ENCODE measurements at regions not wholly inside any gene's neighbourhood (a gene's known extent, or its start where the extent isn't known, plus 50 kb on each side); places are given as distances from the start of the nearest gene placed in this dataset.

- TF ChIP-seq POLR2AphosphoS5 (IDR thresholded peaks at IDR 0.05; ENCODE audit: low read length) (no peak), POLR2A (IDR thresholded peaks at IDR 0.05; ENCODE audit: low read depth, low read length) (no peak), MEF2A (IDR thresholded peaks at IDR 0.05; ENCODE audit: insufficient read depth, low read depth, low read length) (no peak), ZNF274 (IDR thresholded peaks at IDR 0.05; ENCODE audit: insufficient read depth, insufficient read length) (no peak), CTCF (IDR thresholded peaks at IDR 0.05 in 2 of 3, conservative IDR thresholded peaks at IDR 0.05 in 1 of 3; ENCODE audit: control insufficient read depth in 2 of 3, extremely low read depth in 1 of 3, insufficient read depth in 1 of 3, low read depth in 3 of 3, low read length in 3 of 3) (no peak), TAF1 (IDR thresholded peaks at IDR 0.05; ENCODE audit: borderline replicate concordance, low read depth, low read length) (no peak), CHD2 (IDR thresholded peaks at IDR 0.05; ENCODE audit: borderline replicate concordance, low read depth, low read length) (no peak), REST (IDR thresholded peaks at IDR 0.05; ENCODE audit: low read depth, low read length) (no peak), ETV6 (conservative IDR thresholded peaks at IDR 0.05 in 1 of 2, IDR thresholded peaks at IDR 0.05 in 1 of 2; ENCODE audit: borderline replicate concordance in 1 of 2, low read depth in 1 of 2) (no peak), SMC3 (IDR thresholded peaks at IDR 0.05; ENCODE audit: borderline replicate concordance, low read length) (no peak), POLR2AphosphoS2 (IDR thresholded peaks at IDR 0.05; ENCODE audit: low read depth, low read length) (no peak), TARDBP (IDR thresholded peaks at IDR 0.05; ENCODE audit: borderline replicate concordance) (no peak)
Measured at GRCh38 chr13:40235160-40235796, 431.2 kb downstream of the FOXO1 start.
